ENCODE measurements at regions not wholly inside any gene's neighbourhood (a gene's known extent, or its start where the extent isn't known, plus 50 kb on each side); places are given as distances from the start of the nearest gene placed in this dataset.

GRCh38 chr2:220786216-220786615, 785.9 kb downstream of the EPHA4 start:
- TF ChIP-seq CTCF (IDR thresholded peaks at IDR 0.05) (no peak), ZFX (IDR thresholded peaks at IDR 0.05; ENCODE audit: borderline replicate concordance) (no peak)

Data from 22Rv1 (cell line).